Middle frontal gyrus (tissue), 1 donor: ENCODE measurements at regions not wholly inside any gene's neighbourhood (a gene's known extent, or its start where the extent isn't known, plus 50 kb on each side); places are given as distances from the start of the nearest gene placed in this dataset.
"Not testable (repeated sequence)": the region's sequence is repeated elsewhere in the genome, so short reads cannot be mapped to it uniquely, and the experiment has no call there.

Source experiments
- DNase-seq: peaks from one replicate; pipeline ENCODE4 v3.0.0-alpha.2; 2015; ENCODE audit warnings: low spot score; ENCODE audit errors: extremely low spot score

- no peak for DNase-seq
Observed at GRCh38 chr4:54572152-54572542, 85.6 kb upstream of the KIT start.

GRCh38 chr4:54574500-54574899 lies 83.3 kb upstream of the KIT start:
- no peak for DNase-seq

GRCh38 chr4:54575919-54576318 lies 81.8 kb upstream of the KIT start:
- no peak for DNase-seq

- DNase-seq: no peak
Observed at GRCh38 chr4:54581807-54582206, 76.0 kb upstream of the KIT start.

- no peak for DNase-seq
Observed at GRCh38 chr4:54585321-54586000, 72.3 kb upstream of the KIT start.

- DNase-seq: no peak
Observed at GRCh38 chr4:54586320-54586955, 71.3 kb upstream of the KIT start.

- no peak for DNase-seq
Observed at GRCh38 chr4:54587107-54587891, 70.5 kb upstream of the KIT start.

GRCh38 chr4:54588404-54588803 lies 69.4 kb upstream of the KIT start:
- no peak for DNase-seq

GRCh38 chr4:54589586-54589985 lies 68.2 kb upstream of the KIT start:
- no peak for DNase-seq

- DNase-seq: no peak
Observed at GRCh38 chr4:54593795-54594322, 63.9 kb upstream of the KIT start.

GRCh38 chr4:54596201-54596600 lies 61.6 kb upstream of the KIT start:
- no peak for DNase-seq

GRCh38 chr4:54597678-54598077 lies 60.1 kb upstream of the KIT start:
- DNase-seq: not testable (repeated sequence)

- not testable (repeated sequence) for DNase-seq
Observed at GRCh38 chr4:54602175-54602574, 55.6 kb upstream of the KIT start.

GRCh38 chr4:54607067-54607466 lies 50.7 kb upstream of the KIT start:
- DNase-seq: no peak

GRCh38 chr4:54607521-54607920 lies 50.2 kb upstream of the KIT start:
- DNase-seq: no peak
